ENCODE measurements at regions not wholly inside any gene's neighbourhood (a gene's known extent, or its start where the extent isn't known, plus 50 kb on each side); places are given as distances from the start of the nearest gene placed in this dataset.

DNA sequence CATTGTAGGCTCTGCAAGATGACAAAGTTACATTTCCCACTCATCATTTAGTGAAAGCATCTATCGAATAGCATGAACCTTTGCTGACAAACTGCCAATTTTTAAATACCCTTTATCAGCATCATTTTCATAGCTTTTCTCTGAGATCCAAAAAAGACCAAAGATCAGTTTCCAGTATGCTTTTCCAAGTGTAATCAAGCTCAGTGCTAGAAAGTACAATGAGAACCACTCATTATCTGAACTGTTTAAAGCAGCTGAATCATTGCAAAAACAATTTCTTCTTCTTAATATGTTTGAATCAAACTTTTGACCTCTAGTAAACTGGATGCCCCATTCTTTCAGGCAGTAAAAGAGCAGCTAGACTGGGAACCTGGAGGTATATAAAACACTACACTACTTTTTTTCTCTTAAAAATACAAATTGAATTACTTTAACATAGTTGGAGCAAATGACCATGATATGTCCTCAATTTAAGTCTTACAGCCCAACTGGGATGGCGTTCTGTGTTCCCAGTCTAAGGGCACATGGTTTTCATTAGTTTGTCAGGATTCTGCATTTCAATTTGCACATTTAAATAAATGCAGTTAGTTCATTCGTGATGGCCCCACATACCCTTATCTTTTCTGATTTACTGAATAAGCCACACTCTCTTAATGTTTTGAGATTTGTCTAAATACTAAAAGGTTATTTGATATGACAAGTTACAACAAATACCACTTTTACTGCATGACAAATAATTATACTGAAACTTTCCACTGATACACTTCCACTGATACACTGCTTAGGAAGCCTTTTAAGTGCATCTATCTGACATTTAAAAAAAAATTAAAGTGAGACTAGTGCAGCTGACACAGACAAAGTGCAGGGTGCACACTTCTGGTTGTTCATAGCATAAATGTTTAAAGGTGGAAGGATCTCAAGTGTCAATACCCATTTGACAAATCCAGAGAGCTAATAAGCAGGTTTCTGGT is 146.0 kb upstream of the FRMD4B start:
- H3K9me3 Mint-ChIP-seq, result no peaks in the 10 kb centered on the region
- no peak overlapping the region for H3K4me3 Mint-ChIP-seq
- H3K4me1 Mint-ChIP-seq (ENCODE audit: low read depth in 2 of 2), result no peaks in the 10 kb centered on the region
- H3K36me3 Mint-ChIP-seq (ENCODE audit: insufficient read depth), result no peaks in the 10 kb centered on the region
- peaks cover 9 to 32% of the 10 kb centered on the region in 2 donors for H3K27me3 Mint-ChIP-seq
- H3K27ac Mint-ChIP-seq, result no peak overlapping the region
- DNase-seq (no peak), ATAC-seq (replicated peaks) (no peak)

DNA sequence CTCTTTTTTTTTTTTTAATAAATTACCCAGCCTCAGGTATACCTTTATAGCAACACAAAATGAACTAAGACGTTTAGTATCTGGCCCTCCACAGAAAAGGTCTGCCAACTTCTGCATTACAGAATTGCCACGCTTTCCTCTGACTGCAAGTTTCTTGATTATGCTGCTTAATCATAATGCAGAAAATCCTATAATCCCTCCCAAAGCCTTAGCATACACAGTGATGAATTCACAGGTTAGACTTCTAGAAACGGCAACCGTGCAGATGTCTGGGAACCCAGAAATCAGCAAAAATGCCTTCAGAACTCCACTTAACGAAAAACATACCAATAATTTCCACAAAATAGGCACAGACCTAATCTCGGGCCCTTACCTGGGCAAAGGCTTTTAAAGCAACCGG is 144.7 kb upstream of the FRMD4B start:
- Mint-ChIP-seq H3K4me3 (no peak overlapping the region), H3K27me3 (peaks cover 9 to 28% of the 10 kb centered on the region in 2 donors), H3K27ac (no peak overlapping the region), H3K36me3 (ENCODE audit: insufficient read depth) (no peaks in the 10 kb centered on the region), H3K4me1 (ENCODE audit: low read depth in 2 of 2) (no peaks in the 10 kb centered on the region), H3K9me3 (no peaks in the 10 kb centered on the region)
- ATAC-seq (replicated peaks), result no peak
- DNase-seq, result no peak

DNA sequence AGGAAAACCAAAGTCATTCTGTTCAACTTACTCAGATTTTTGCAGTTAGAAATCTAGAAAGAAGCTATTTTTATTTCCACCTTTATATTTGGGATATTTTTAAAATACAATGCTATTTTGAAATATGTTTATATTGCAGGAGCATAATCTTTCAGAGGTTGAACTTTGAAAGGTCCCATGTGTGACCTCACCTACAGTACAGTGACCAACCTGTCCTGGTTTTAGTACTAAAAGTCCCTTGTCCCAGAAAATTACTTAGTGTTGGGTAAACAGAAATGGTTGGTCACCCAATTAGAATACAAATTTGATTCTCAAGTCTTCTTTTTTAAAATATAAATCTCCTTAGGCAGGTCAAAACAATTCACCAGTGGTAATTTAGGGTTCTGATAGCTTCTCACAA is 141.6 kb upstream of the FRMD4B start:
- no peaks in the 10 kb centered on the region for H3K36me3 Mint-ChIP-seq (ENCODE audit: insufficient read depth)
- no peak overlapping the region for H3K27ac Mint-ChIP-seq
- H3K4me1 Mint-ChIP-seq (ENCODE audit: low read depth in 2 of 2), result no peaks in the 10 kb centered on the region
- DNase-seq (no peak), ATAC-seq (replicated peaks) (no peak)
- H3K4me3 Mint-ChIP-seq, result no peak overlapping the region
- peaks cover 5 to 27% of the 10 kb centered on the region in 2 donors for H3K27me3 Mint-ChIP-seq
- H3K9me3 Mint-ChIP-seq, result no peaks in the 10 kb centered on the region

DNA sequence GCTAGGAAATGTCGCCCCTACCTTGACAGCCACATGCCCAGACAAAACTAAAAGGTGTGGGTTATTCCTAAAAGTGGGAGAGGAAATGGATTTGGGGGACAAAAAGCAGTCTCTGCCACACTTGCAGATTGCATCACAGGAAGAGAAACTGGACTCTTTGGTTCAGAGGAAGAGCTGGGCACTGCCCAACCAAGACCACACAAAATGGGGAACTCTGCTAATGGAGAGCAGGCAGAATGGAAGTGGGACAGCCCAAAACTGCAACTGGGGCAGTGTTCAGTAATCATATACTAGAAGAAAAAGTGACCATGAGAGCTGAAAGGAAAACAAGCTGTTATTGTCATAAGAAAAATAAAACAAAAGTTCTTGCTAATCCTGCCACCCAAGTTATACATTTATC is 138.9 kb upstream of the FRMD4B start:
- DNase-seq (no peak), ATAC-seq (replicated peaks) (no peak)
- H3K27ac Mint-ChIP-seq, result no peak overlapping the region
- H3K27me3 Mint-ChIP-seq, result peaks cover 18 to 33% of the 10 kb centered on the region in 2 donors
- no peak overlapping the region for H3K4me3 Mint-ChIP-seq
- no peaks in the 10 kb centered on the region for H3K4me1 Mint-ChIP-seq (ENCODE audit: low read depth in 2 of 2)
- no peaks in the 10 kb centered on the region for H3K36me3 Mint-ChIP-seq (ENCODE audit: insufficient read depth)
- H3K9me3 Mint-ChIP-seq, result no peaks in the 10 kb centered on the region

DNA sequence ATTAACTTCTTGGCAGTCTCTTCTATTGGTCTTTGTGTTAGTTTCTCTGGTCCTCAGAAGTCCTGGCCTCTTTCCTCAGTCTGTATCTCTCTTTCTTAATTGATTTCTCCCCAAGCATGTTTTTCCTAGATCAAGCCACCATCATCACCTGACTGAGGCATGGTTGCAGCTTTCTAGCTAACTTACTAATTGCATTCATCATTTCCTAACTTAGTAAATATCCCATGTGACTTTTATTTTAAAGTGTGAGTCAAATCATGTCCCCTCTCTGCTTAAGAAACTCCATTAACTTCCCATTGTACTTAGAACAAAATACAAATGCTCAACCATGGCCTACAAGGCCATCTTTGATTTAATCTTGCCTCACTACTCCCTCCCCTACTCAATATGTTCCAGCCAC is 135.4 kb upstream of the FRMD4B start:
- ATAC-seq (replicated peaks) (no peak), DNase-seq (no peak)
- Mint-ChIP-seq H3K36me3 (ENCODE audit: insufficient read depth) (no peaks in the 10 kb centered on the region), H3K9me3 (no peaks in the 10 kb centered on the region), H3K4me3 (no peak overlapping the region), H3K4me1 (ENCODE audit: low read depth in 2 of 2) (no peaks in the 10 kb centered on the region), H3K27ac (no peak overlapping the region), H3K27me3 (peaks cover 13 to 25% of the 10 kb centered on the region in 2 donors)

DNA sequence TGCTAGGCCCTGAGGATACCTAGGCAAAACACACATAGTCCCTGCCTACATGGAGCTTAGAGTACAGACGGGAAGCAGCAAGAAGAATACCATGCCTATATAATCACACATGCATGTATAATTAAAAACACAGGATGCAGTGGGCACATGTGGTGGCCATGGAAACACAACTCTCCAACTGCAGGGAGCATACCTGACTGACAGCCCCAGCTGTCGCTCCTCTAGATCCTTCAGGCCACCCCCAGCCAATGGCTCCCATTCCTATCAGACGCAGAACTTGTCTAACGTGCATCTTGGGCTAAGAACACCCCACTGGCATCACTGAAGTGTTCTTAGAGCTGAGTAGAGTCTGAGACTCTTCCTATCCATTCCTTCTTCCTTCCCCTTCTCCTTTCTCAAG is 125.5 kb upstream of the FRMD4B start:
- H3K36me3 Mint-ChIP-seq (ENCODE audit: insufficient read depth), result no peaks in the 10 kb centered on the region
- H3K27me3 Mint-ChIP-seq, result peaks cover 10 to 23% of the 10 kb centered on the region in 2 donors
- H3K9me3 Mint-ChIP-seq, result no peaks in the 10 kb centered on the region
- DNase-seq (no peak), ATAC-seq (replicated peaks) (no peak)
- no peak overlapping the region for H3K4me3 Mint-ChIP-seq
- no peaks in the 10 kb centered on the region for H3K4me1 Mint-ChIP-seq (ENCODE audit: low read depth in 2 of 2)
- H3K27ac Mint-ChIP-seq, result no peak overlapping the region

DNA sequence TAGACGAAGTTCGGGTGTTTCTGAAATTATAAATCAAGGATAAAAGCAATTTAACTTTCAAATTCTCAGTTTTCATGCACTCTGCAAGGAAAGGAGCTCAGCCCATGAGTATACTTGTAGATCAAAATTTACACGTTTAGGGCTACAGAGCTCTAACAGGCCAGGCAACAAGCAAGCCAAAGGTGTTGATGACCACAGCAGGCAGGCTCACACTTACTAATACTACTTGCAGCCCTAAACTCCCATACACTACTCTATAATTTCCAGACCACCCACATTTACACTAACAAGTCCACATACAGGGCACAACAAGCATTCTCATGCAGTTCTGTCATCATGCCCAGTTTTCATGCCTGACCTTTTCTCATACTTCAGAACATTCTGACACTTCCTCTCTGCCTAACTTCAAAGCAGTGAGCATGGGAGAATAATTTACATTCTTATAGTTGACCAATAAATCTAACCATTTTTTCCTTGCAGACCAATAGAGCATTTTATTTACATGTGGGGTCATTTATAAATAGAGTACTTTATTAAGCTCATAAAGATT is 124.7 kb upstream of the FRMD4B start:
- Mint-ChIP-seq H3K4me3 (no peak overlapping the region), H3K4me1 (ENCODE audit: low read depth in 2 of 2) (no peaks in the 10 kb centered on the region), H3K27me3 (peaks cover 10 to 23% of the 10 kb centered on the region in 2 donors), H3K27ac (no peak overlapping the region), H3K9me3 (no peaks in the 10 kb centered on the region), H3K36me3 (ENCODE audit: insufficient read depth) (no peaks in the 10 kb centered on the region)
- DNase-seq (no peak), ATAC-seq (replicated peaks) (no peak)

DNA sequence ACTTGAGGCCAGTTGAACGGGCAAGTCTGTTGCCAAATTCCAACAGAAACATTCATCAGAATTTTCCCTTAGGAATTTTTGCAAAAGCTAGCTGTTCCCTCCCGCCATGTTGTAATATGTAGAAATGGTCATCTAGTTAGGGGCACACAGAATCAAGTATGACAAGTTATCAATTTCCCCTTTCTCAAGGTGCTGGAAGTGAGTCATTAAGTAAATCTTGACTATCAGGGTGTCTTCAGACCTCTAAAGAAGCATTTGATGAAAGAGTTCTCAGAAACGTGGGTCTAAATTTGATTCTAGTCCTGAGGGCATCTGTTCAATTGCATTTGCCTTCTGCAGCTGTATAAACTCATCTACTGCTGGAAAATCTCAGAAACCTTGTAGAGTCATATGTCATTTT is 123.4 kb upstream of the FRMD4B start:
- Mint-ChIP-seq H3K9me3 (peaks cover 0 to 1% of the 10 kb centered on the region in 2 donors), H3K27me3 (peaks cover 10 to 28% of the 10 kb centered on the region in 2 donors), H3K4me3 (no peak overlapping the region), H3K36me3 (ENCODE audit: insufficient read depth) (no peaks in the 10 kb centered on the region), H3K27ac (no peak overlapping the region), H3K4me1 (ENCODE audit: low read depth in 2 of 2) (no peaks in the 10 kb centered on the region)
- no peak for DNase-seq
- ATAC-seq (replicated peaks), result no peak

DNA sequence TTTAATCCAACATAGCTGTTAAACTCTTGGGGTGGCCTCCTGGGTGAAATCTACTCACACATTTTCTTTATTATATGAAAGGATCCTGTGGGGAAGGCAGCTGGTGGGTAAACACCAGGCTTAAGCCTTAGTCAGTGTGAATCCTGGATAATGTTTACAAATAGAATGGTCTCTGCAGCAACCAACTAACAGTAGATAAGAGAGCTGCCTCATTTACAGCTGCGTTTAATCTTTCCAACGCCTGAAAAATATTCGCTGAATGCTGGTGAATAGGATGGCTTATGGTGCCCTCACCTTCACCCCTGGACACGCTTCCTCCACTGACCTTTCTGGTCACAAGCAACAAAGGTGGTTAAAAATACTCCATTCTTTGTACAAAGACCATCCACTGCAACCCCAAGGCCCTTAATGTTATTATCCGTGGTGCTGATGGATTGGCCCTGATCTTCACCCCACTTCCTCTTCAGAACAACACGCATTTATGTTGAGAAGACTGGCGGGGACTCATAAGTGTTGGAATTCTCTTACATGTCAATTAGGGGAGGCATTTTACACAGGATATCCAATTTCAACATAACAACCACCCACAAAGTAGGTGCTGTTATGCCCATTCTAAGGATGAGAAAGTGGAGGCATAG is 120.0 kb upstream of the FRMD4B start:
- Mint-ChIP-seq H3K4me3 (no peak overlapping the region), H3K27me3 (peaks cover 0 to 19% of the 10 kb centered on the region in 2 donors), H3K27ac (no peak overlapping the region), H3K9me3 (peaks cover 0 to 1% of the 10 kb centered on the region in 2 donors), H3K36me3 (ENCODE audit: insufficient read depth) (no peaks in the 10 kb centered on the region), H3K4me1 (ENCODE audit: low read depth in 2 of 2) (no peaks in the 10 kb centered on the region)
- DNase-seq (no peak), ATAC-seq (replicated peaks) (no peak)

DNA sequence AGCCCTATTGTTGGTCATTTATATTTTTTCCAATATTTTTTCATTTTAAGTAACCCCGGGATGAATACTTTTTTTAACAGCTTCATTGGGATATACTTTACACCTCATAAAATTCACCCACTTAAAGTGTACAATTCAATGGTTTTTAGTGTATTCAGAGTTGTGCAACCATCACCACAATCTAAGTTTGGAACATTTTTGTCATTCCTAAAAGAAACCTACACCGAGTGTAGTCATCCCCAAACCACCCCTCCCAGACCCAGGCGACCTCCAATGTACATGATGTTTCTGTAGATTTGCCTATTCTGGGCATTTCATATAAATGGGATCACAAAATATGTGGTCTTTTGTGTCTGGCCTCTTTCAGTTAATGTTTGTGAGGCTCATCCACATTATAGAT is 118.3 kb upstream of the FRMD4B start:
- H3K27me3 Mint-ChIP-seq, result peaks cover 16 to 25% of the 10 kb centered on the region in 2 donors
- H3K4me1 Mint-ChIP-seq (ENCODE audit: low read depth in 2 of 2), result no peaks in the 10 kb centered on the region
- no peak for DNase-seq

DNA sequence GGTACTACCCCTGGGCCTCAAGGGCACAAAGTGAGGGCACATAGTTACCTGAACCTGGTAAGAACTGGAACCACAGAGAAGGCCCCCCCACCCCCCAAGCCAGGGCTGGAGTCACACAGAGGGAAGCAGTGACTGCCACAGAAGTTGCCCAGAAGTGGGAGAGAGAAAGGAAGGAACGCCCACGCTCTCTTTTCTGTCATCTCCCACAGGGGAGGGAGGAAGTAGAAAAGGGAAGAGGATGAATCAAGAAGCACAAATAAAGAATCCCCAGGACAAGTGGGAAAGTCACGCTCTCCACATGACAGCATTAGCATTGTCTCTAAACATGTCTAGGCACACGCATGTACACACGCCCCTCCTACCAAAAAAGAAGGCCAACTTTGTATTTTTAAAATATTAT is 114.7 kb upstream of the FRMD4B start:
- no peak for DNase-seq
- Mint-ChIP-seq H3K27ac (no peak overlapping the region), H3K36me3 (ENCODE audit: insufficient read depth) (no peaks in the 10 kb centered on the region), H3K4me1 (ENCODE audit: low read depth in 2 of 2) (no peaks in the 10 kb centered on the region), H3K9me3 (peaks cover 1 to 6% of the 10 kb centered on the region in 2 donors), H3K27me3 (peaks cover 23 to 24% of the 10 kb centered on the region in 2 donors), H3K4me3 (no peak overlapping the region)
- no peak for ATAC-seq (replicated peaks)

More for the DNA sequence above, 118.3 kb upstream of the FRMD4B start:
- H3K36me3 Mint-ChIP-seq (ENCODE audit: insufficient read depth), result no peaks in the 10 kb centered on the region
- H3K9me3 Mint-ChIP-seq, result peaks cover 1 to 2% of the 10 kb centered on the region in 2 donors
- no peak overlapping the region for H3K27ac Mint-ChIP-seq
- no peak for ATAC-seq (replicated peaks)
- H3K4me3 Mint-ChIP-seq, result no peak overlapping the region

DNA sequence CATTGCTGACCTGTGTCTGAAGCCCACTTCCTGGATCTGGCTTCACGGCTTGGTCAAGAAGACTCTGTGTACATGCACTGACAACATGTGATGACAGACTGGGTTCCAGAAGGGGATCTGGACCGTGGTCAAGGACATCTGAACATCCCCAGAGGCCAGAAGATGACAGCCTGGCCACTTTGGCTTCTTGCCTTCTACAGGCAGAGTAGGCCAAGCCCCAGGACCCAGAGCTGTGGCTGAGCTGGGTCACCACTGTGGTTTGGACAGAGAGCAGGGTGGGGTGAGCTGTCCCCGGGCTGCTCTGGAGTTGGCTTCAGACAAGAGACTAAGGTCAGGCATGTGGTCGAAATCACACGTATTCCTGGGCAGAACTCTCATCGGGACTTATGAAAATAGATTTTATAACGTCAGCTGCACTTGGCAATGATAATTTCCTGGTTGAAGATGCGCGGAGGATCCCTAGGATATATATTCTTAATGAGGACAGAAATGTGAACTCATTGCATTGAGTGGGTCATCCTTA is 114.1 kb upstream of the FRMD4B start:
- peaks cover 24% of the 10 kb centered on the region in 2 donors for H3K27me3 Mint-ChIP-seq
- peaks cover 1 to 6% of the 10 kb centered on the region in 2 donors for H3K9me3 Mint-ChIP-seq
- no peaks in the 10 kb centered on the region for H3K36me3 Mint-ChIP-seq (ENCODE audit: insufficient read depth)
- no peak for ATAC-seq (replicated peaks)
- no peak overlapping the region for H3K4me3 Mint-ChIP-seq
- no peaks in the 10 kb centered on the region for H3K4me1 Mint-ChIP-seq (ENCODE audit: low read depth in 2 of 2)
- no peak for DNase-seq
- H3K27ac Mint-ChIP-seq, result no peak overlapping the region

DNA sequence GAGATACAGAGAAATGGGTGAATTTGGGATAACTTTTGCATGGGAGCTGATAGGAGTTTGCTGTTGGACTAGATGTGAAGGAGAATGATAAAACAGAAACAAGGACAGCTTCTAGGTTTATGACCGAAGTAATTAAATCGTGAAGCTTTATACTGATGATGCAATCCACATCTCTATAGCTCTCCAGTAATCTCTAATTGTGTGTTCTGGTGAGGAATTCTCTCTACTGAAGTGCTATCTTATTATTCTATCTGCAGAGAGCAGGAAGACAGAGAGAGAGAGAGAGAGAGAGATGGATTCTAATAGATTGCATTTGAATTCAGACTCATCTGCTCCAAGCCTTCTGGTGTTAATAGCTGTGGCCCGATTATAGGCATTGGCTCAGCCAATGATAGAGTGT is 113.5 kb upstream of the FRMD4B start:
- peaks cover 0 to 6% of the 10 kb centered on the region in 2 donors for H3K9me3 Mint-ChIP-seq
- H3K36me3 Mint-ChIP-seq (ENCODE audit: insufficient read depth), result no peaks in the 10 kb centered on the region
- DNase-seq (no peak), ATAC-seq (replicated peaks) (no peak)
- no peak overlapping the region for H3K27ac Mint-ChIP-seq
- no peaks in the 10 kb centered on the region for H3K4me1 Mint-ChIP-seq (ENCODE audit: low read depth in 2 of 2)
- no peak overlapping the region for H3K4me3 Mint-ChIP-seq
- peaks cover 19 to 30% of the 10 kb centered on the region in 2 donors for H3K27me3 Mint-ChIP-seq
